Body of pancreas (tissue), 4 donors: ENCODE measurements at regions not wholly inside any gene's neighbourhood (a gene's known extent, or its start where the extent isn't known, plus 50 kb on each side); places are given as distances from the start of the nearest gene placed in this dataset.

Source experiments
- CTCF ChIP-seq, 7 experiments: fragments of 450-650 bp in 4 of 7; fragments of 200-600 bp in 3 of 7; sonication (generic) in 3 of 7; IDR thresholded peaks; one replicate each; pipeline ENCODE4 v1.5.1; 2016 to 2019; ENCODE audit warnings: antibody characterized with exemption in 7 of 7
- POLR2A ChIP-seq, 3 donors: fragments of 450-650 bp; IDR thresholded peaks; one replicate each; pipeline ENCODE4 v1.6.1; 2016; ENCODE audit warnings: antibody characterized with exemption in 3 of 3, mild to moderate bottlenecking in 2 of 3

- no peak for TF ChIP-seq POLR2A (IDR thresholded peaks at IDR 0.05)
- no peak for TF ChIP-seq CTCF (IDR thresholded peaks at IDR 0.05)
Observed at GRCh38 chr2:9115229-9115628, 91.4 kb upstream of the ASAP2 start.
